ENCODE measurements at regions not wholly inside any gene's neighbourhood (a gene's known extent, or its start where the extent isn't known, plus 50 kb on each side); places are given as distances from the start of the nearest gene placed in this dataset.

DNA sequence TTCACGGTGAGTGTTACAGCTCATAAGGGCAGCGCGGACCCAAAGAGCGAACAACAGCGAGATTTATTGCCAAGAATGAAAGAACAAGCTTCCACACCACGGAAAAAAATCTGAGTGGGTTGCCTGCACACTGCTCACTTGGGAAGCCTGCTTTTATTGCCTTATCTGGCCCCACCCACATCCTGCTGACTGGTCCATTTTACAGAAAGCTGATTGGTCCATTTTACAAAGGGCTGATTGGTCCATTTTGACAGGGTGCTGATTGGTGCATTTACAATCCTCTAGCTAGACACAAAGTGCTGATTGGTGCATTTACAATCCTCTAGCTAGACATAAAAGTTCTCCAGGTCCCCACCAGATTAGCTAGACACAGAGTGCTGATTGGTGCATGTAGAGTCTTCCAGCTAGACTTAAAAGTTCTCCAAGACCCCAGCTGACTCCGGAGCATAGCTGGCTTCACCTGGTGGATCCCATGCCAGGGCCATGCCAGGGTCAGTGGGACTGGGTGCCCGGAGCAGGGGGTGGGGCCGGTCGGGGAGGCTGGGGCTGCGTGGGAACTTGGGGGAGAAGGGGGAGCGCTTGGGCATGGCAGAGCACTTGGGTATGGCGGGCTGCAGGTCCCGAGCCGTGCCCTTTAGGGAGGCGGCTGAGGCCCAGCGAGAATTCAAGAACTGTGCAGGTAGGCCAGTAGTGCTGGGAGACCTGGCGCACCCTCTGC is 75.4 kb upstream of the ATP1A1 start (continued):
- TF ChIP-seq UBTF (IDR thresholded peaks at IDR 0.05; ENCODE audit: borderline replicate concordance in 1 of 2, low read depth in 2 of 2, low read length in 2 of 2) (no peak), KDM5B (IDR thresholded peaks at IDR 0.05; ENCODE audit: insufficient replicate concordance, low read depth, low read length) (no peak), C11orf30 (IDR thresholded peaks at IDR 0.05; ENCODE audit: low read depth) (peak; percentile 78)
- TF ChIP-seq, protein P1, sequence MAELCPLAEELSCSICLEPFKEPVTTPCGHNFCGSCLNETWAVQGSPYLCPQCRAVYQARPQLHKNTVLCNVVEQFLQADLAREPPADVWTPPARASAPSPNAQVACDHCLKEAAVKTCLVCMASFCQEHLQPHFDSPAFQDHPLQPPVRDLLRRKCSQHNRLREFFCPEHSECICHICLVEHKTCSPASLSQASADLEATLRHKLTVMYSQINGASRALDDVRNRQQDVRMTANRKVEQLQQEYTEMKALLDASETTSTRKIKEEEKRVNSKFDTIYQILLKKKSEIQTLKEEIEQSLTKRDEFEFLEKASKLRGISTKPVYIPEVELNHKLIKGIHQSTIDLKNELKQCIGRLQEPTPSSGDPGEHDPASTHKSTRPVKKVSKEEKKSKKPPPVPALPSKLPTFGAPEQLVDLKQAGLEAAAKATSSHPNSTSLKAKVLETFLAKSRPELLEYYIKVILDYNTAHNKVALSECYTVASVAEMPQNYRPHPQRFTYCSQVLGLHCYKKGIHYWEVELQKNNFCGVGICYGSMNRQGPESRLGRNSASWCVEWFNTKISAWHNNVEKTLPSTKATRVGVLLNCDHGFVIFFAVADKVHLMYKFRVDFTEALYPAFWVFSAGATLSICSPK (IDR thresholded peaks at IDR 0.05; ENCODE audit: borderline replicate concordance) = no peak
- TF ChIP-seq, protein P2, sequence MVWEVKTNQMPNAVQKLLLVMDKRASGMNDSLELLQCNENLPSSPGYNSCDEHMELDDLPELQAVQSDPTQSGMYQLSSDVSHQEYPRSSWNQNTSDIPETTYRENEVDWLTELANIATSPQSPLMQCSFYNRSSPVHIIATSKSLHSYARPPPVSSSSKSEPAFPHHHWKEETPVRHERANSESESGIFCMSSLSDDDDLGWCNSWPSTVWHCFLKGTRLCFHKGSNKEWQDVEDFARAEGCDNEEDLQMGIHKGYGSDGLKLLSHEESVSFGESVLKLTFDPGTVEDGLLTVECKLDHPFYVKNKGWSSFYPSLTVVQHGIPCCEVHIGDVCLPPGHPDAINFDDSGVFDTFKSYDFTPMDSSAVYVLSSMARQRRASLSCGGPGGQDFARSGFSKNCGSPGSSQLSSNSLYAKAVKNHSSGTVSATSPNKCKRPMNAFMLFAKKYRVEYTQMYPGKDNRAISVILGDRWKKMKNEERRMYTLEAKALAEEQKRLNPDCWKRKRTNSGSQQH (CRISPR knock-in tag; IDR thresholded peaks at IDR 0.05) = no peak

Data from K562 (cell line).